Mesendoderm (in vitro differentiated cells): ENCODE measurements at regions not wholly inside any gene's neighbourhood (a gene's known extent, or its start where the extent isn't known, plus 50 kb on each side); places are given as distances from the start of the nearest gene placed in this dataset.
A peak's percentile ranks its signal among the peaks of the same experiment; 100 is the strongest.

Source experiments
- DNase-seq: peaks from one replicate; pipeline ENCODE4 v3.0.0; 2013
- H2AK5ac ChIP-seq: 2 replicates; pipeline ENCODE4 v1.6.1; 2013; ENCODE audit warnings: low read length, inconsistent platforms
- H2BK120ac ChIP-seq: 2 replicates; pipeline ENCODE4 v1.6.1; 2013; ENCODE audit warnings: low read depth, mild to moderate bottlenecking, low read length, moderate library complexity, mixed read lengths
- H2BK15ac ChIP-seq: replicated peaks from 2 replicates; pipeline ENCODE4 v1.6.1; 2013; ENCODE audit warnings: low read depth, mild to moderate bottlenecking, moderate library complexity
- H2BK5ac ChIP-seq: 2 replicates; pipeline ENCODE4 v1.6.1; 2013; ENCODE audit warnings: low read length, inconsistent platforms
- H3K18ac ChIP-seq: 2 replicates; pipeline ENCODE4 v1.6.1; 2013; ENCODE audit warnings: mild to moderate bottlenecking, low read length, mixed read lengths
- H3K23ac ChIP-seq: one replicate; pipeline ENCODE4 v1.6.1; 2013; ENCODE audit warnings: low read length
- H3K27ac ChIP-seq: 2 replicates; pipeline ENCODE4 v1.5.1; 2013; ENCODE audit warnings: low read depth, mild to moderate bottlenecking, inconsistent platforms, low read length, moderate library complexity
- H3K27me3 ChIP-seq: 2 replicates; pipeline ENCODE4 v1.6.1; 2013; ENCODE audit warnings: low read length, control low read depth, mild to moderate bottlenecking, inconsistent platforms; ENCODE audit not compliant: insufficient read depth, poor library complexity
- H3K36me3 ChIP-seq: 2 replicates; pipeline ENCODE4 v1.6.1; 2013; ENCODE audit warnings: low read length, inconsistent platforms; ENCODE audit not compliant: control insufficient read depth, insufficient read depth
- H3K4ac ChIP-seq: one replicate; pipeline ENCODE4 v1.6.1; 2013; ENCODE audit warnings: low read depth, mild to moderate bottlenecking, low read length, moderate library complexity
- H3K4me1 ChIP-seq: 2 replicates; pipeline ENCODE4 v1.6.1; 2013; ENCODE audit warnings: low read depth, low read length, inconsistent platforms; ENCODE audit not compliant: control insufficient read depth
- H3K4me2 ChIP-seq: 2 replicates; pipeline ENCODE4 v1.6.1; 2013; ENCODE audit warnings: low read length
- H3K4me3 ChIP-seq: 2 replicates; pipeline ENCODE4 v1.5.1; 2013; ENCODE audit warnings: mild to moderate bottlenecking, low read length
- H3K56ac ChIP-seq: one replicate; pipeline ENCODE4 v1.6.1; 2013; ENCODE audit warnings: low read length
- H3K79me1 ChIP-seq: 2 replicates; pipeline ENCODE4 v1.6.1; 2013; ENCODE audit warnings: low read length, inconsistent platforms
- H3K79me2 ChIP-seq: 2 replicates; pipeline ENCODE4 v1.6.1; 2013; ENCODE audit warnings: mild to moderate bottlenecking, low read length; ENCODE audit not compliant: control insufficient read depth, insufficient read depth
- H3K9ac ChIP-seq: 2 replicates; pipeline ENCODE4 v1.6.1; 2013; ENCODE audit warnings: low read length, inconsistent platforms
- H4K5ac ChIP-seq: one replicate; pipeline ENCODE4 v1.6.1; 2013; ENCODE audit warnings: low read length
- H4K8ac ChIP-seq: one replicate; pipeline ENCODE4 v1.6.1; 2013; ENCODE audit warnings: low read depth, mild to moderate bottlenecking, control low read depth, low read length, moderate library complexity
- WGBS: extraction: QIAGEN DNeasy Blood & Tissue Kit; methylation state at CpG from one replicate; pipeline ENCODE4 v1.1.7; 2013; ENCODE audit warnings: low lambda C conversion rate, missing lambda C conversion rate; ENCODE audit not compliant: insufficient coverage; ENCODE audit errors: extremely low coverage; 5-methylcytosine and 5-hydroxymethylcytosine counted together

DNA sequence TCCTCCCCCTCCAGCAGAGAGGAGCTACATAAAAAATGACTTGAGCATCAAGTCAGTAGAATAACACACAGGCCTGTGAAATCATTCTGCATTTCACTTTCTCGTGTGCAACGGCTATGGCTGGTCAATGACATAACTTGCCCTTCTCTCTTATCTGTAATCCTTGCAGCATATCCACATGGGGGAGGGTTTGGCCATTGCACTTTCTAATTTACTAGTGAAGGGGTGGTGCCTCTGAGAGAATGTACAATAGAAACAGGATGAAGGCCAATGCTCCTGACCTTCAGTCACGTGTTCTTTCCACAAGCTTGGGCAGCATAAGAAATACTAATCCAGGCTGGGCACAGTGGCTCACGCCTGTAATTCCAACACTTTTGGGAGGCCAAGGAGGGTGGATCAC is 641.0 kb upstream of the ARGLU1 start:
- Histone ChIP-seq H2BK5ac (no peak overlapping the region), H3K4me1 (no peaks in the 10 kb centered on the region), H3K79me1 (no peaks in the 10 kb centered on the region), H3K56ac (no peak overlapping the region), H3K23ac (no peak overlapping the region), H3K4me2 (no peak overlapping the region), H4K5ac (no peak overlapping the region), H3K79me2 (no peaks in the 10 kb centered on the region), H2BK120ac (no peak overlapping the region), H3K9ac (no peak overlapping the region), H4K8ac (no peak overlapping the region), H3K36me3 (no peaks in the 10 kb centered on the region), H3K4ac (no peak overlapping the region), H2AK5ac (no peak overlapping the region), H3K18ac (no peak overlapping the region), H3K27me3 (no peaks in the 10 kb centered on the region), H2BK15ac (no peak overlapping the region), H3K4me3 (no peak overlapping the region), H3K27ac (no peak overlapping the region)
- WGBS, result no CpG with 5 or more reads among the region's 4 CpGs
- DNase-seq, result no peak

DNA sequence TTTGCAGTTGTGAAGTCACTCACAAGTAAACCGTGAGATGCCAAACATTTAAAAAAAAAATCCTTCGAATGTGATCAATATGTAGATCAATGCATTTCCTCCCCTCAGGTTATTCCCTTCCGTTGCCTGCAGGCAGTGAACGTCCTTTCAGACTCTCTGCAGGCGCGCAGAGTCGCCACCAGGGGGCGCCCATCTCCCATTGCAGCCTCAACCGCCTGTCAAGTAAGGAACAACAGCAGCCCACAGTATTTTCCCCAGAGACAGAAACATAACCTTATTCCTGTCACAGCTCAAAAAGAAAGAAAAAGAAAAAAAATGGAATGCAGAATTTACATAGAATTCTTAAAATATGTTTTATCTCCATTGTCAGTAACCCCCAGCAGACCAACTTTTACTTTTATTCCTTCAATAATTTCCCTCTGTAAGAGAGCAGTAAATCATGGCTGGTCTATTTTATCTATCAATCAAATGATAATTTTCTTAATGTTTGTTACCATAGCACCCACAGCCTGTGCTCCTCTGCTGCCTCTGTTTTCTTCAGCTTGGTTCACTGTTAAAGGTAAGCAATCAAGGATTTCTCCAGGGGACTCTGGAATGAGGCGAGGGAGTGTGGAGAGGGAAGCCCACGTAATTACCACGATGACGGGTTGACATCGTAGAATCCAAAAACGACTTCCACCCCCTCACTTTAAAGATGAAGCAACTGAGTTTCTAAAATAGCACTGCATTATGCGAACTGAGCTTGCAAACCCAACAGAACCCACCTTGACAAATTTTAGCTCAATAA is 637.6 kb upstream of the ARGLU1 start:
- Histone ChIP-seq H3K79me1 (no peaks in the 10 kb centered on the region), H3K23ac (no peak overlapping the region), H3K4ac (no peak overlapping the region), H3K56ac (no peak overlapping the region), H2AK5ac (no peak overlapping the region), H2BK5ac (no peak overlapping the region), H3K79me2 (no peaks in the 10 kb centered on the region), H3K36me3 (no peaks in the 10 kb centered on the region), H2BK15ac (no peak overlapping the region), H3K27me3 (no peaks in the 10 kb centered on the region), H3K9ac (no peak overlapping the region), H4K8ac (no peak overlapping the region), H3K4me3 (no peak overlapping the region), H3K27ac (no peak overlapping the region), H2BK120ac (no peak overlapping the region), H3K4me1 (no peaks in the 10 kb centered on the region), H4K5ac (no peak overlapping the region), H3K4me2 (no peak overlapping the region), H3K18ac (no peak overlapping the region)
- WGBS, result no CpG with 5 or more reads among the region's 16 CpGs
- DNase-seq, result peak; percentile 79

DNA sequence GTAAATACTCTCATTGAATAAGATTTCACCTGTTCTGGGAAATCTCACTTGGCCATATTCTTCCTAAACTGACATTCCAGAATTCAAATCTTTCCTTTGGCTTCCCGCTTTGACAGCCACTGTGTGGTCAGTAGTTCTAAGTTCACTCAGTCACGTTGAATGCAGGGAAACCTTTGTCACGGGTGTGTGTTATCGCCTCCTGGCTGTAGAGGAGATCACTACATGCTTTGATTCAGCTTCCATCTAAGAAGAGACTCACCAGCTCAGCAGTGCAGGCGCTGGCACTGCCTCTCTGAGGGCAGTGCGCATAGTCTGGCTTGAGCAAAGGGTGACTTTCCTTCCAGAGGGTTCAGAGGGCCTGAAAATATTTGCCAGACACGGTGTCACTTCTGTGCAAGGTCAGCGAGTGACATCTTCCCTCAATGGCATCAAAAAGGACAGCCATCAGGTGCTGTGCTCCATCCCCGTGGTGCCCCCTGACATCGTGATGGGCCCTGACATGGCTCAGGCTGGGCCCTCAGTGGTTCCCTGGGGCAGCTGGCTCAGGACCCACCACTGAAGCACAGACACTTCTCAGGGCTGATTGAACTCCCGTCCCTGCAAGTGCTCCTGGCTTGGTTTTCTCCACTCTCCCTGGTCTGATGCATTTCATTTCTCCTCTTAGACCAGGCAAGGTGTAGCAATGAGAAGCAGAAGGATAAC is 635.4 kb upstream of the ARGLU1 start:
- no peaks in the 10 kb centered on the region for H3K27me3 ChIP-seq
- no peak overlapping the region for H3K18ac ChIP-seq
- H3K4ac ChIP-seq, result no peak overlapping the region
- H3K4me3 ChIP-seq, result no peak overlapping the region
- no CpG with 5 or more reads among the region's 11 CpGs for WGBS
- H3K79me1 ChIP-seq, result no peaks in the 10 kb centered on the region
- no peak overlapping the region for H3K27ac ChIP-seq
- no peak overlapping the region for H4K5ac ChIP-seq
- DNase-seq, result peak; percentile 84
- no peak overlapping the region for H3K4me2 ChIP-seq
- no peaks in the 10 kb centered on the region for H3K4me1 ChIP-seq
- no peak overlapping the region for H2BK5ac ChIP-seq
- no peak overlapping the region for H2BK15ac ChIP-seq
- no peak overlapping the region for H2AK5ac ChIP-seq
- H2BK120ac ChIP-seq, result no peak overlapping the region
- H3K36me3 ChIP-seq, result no peaks in the 10 kb centered on the region
- no peak overlapping the region for H4K8ac ChIP-seq
- H3K23ac ChIP-seq, result no peak overlapping the region
- H3K56ac ChIP-seq, result no peak overlapping the region
- no peak overlapping the region for H3K9ac ChIP-seq
- no peaks in the 10 kb centered on the region for H3K79me2 ChIP-seq

DNA sequence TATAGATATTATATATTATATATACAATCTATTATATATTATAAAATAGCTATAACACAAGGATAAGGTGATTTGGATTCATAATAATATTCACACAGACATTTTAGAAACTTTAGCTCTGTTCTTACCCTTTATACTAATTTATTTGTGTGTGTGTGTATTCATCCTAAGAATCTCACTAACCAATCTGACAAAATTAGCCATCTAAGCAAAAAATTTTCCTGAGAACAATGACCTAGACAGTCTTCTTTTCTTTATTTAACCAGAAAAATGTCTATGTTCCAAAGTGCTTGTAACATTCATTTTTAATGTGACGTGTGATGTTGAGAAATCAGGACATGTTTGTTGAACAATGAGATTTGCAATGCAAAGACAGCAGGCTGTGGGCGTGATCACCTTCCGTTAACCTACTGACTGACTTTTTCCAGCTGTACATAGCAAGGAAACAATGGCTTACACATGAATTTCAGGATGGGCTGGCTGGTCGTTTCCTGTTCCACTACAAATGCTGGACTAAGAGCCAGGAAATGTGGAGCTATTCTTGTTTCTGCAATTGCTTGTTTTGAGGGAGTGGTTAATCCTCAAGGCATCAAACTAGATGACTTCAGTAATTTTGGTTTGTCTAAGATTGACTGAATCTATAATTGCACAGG is 634.6 kb upstream of the ARGLU1 start:
- Histone ChIP-seq H3K56ac (no peak overlapping the region), H3K79me2 (no peaks in the 10 kb centered on the region), H3K4me2 (no peak overlapping the region), H3K79me1 (no peaks in the 10 kb centered on the region), H3K23ac (no peak overlapping the region), H3K4me3 (no peak overlapping the region), H3K9ac (no peak overlapping the region), H3K27me3 (no peaks in the 10 kb centered on the region), H2BK5ac (no peak overlapping the region), H3K18ac (no peak overlapping the region), H3K4me1 (no peaks in the 10 kb centered on the region), H3K27ac (no peak overlapping the region), H4K8ac (no peak overlapping the region), H3K36me3 (no peaks in the 10 kb centered on the region), H2BK120ac (no peak overlapping the region), H4K5ac (no peak overlapping the region), H2BK15ac (no peak overlapping the region), H2AK5ac (no peak overlapping the region), H3K4ac (no peak overlapping the region)
- DNase-seq, result no peak
- WGBS, result no CpG with 5 or more reads among the region's 4 CpGs

DNA sequence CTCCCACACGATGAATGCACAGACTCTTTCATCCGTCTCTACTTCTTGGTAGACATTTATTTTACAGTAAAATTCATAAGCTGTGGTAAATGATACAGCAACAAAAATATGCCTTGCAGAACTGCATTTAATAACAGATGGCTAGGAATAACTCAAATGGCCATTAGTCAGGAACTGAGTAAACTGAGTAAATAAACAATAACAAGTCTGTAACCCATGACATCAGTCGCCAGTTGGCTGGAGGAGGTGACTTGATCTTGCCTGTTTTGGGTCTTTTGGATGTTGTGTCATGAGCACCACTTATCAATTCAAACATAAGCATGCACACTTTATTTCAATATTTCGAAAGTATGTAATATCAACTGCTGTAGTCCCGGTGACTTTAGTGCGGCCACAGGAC is 632.6 kb upstream of the ARGLU1 start:
- no CpG with 5 or more reads among the region's 6 CpGs for WGBS

More for the DNA sequence above, 632.6 kb upstream of the ARGLU1 start:
- Histone ChIP-seq H3K36me3 (no peaks in the 10 kb centered on the region), H3K4ac (no peak overlapping the region), H2BK15ac (no peak overlapping the region), H3K79me2 (no peaks in the 10 kb centered on the region), H3K56ac (no peak overlapping the region), H4K8ac (no peak overlapping the region), H3K4me2 (no peak overlapping the region), H2BK120ac (no peak overlapping the region), H3K4me3 (no peak overlapping the region), H4K5ac (no peak overlapping the region), H3K79me1 (no peaks in the 10 kb centered on the region), H2AK5ac (no peak overlapping the region), H3K27me3 (no peaks in the 10 kb centered on the region), H3K4me1 (no peaks in the 10 kb centered on the region), H2BK5ac (no peak overlapping the region), H3K23ac (no peak overlapping the region), H3K27ac (no peak overlapping the region), H3K18ac (no peak overlapping the region), H3K9ac (no peak overlapping the region)
- no peak for DNase-seq
